ENCODE measurements at regions not wholly inside any gene's neighbourhood (a gene's known extent, or its start where the extent isn't known, plus 50 kb on each side); places are given as distances from the start of the nearest gene placed in this dataset.

DNA sequence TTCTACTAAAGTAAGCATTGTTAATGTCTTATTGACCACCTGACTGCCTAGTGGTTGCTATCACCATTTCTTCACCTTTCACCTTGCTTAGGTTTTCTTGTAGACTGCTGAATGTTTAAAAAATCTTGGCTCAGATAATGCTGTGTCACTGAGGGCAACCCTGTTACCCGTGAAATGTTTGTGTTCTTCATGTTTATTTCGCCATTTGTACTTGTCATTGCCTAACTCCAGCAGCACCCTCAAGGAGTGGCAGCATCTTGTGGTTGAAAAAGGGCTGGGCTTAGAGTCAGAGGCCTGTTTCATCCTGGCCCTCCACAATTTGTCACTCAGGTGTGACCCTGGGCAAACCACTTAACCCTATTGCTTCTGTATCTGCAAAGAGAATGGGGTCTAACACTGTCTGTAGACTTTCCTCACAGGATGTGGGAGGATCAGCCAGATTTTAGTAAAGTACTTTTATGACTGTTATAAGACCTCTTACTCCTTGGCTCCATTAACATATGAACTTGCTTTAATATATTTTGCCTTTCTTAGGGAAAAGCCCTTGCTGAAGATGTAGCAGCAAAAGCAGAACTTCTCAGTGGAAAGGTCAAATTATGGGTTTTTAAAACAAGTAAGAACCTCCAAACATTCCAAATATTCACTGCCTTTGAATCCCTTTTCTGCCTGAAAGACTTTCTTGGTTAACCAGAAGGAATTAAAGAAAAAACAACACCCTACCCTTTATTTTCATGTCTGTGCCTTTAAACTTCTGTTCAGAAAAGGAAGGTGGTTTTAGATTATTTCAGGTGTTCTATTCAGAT is 154.5 kb upstream of the C11orf87 start:
- no peak overlapping the region for H3K27ac ChIP-seq
- no peak overlapping the region for H3K4me2 ChIP-seq

GRCh38 chr11:109275931-109276330 is 146.1 kb upstream of the C11orf87 start:
- Histone ChIP-seq H3K9ac (no peak overlapping the region), H3K36me3 (ENCODE audit: insufficient read depth) (no peaks in the 10 kb centered on the region), H3K4me1 (ENCODE audit: low read depth, poor library complexity, severe bottlenecking) (no peaks in the 10 kb centered on the region), H4K20me1 (ENCODE audit: insufficient read depth) (no peaks in the 10 kb centered on the region), H3K4me2 (no peak overlapping the region), H3K27me3 (ENCODE audit: insufficient read depth, low read depth) (no peaks in the 10 kb centered on the region), H3K4me3 (IDR thresholded peaks at IDR 0.05; ENCODE audit: insufficient read depth, low read depth, low read length) (no peak overlapping the region), H3K79me2 (ENCODE audit: insufficient read depth, low read depth) (no peaks in the 10 kb centered on the region), H3K27ac (no peak overlapping the region), H2AFZ (ENCODE audit: low read depth) (no peak overlapping the region)
- TF ChIP-seq CTCF (conservative IDR thresholded peaks at IDR 0.05; ENCODE audit: low read depth, low read length): no peak

More for the DNA sequence above, 154.5 kb upstream of the C11orf87 start:
- H3K4me1 ChIP-seq (ENCODE audit: low read depth, poor library complexity, severe bottlenecking): no peaks in the 10 kb centered on the region
- no peak overlapping the region for H3K4me3 ChIP-seq (IDR thresholded peaks at IDR 0.05; ENCODE audit: insufficient read depth, low read depth, low read length)
- H3K36me3 ChIP-seq (ENCODE audit: insufficient read depth): no peaks in the 10 kb centered on the region
- H3K9ac ChIP-seq: no peak overlapping the region
- no peaks in the 10 kb centered on the region for H4K20me1 ChIP-seq (ENCODE audit: insufficient read depth)
- no peak for TF ChIP-seq CTCF (conservative IDR thresholded peaks at IDR 0.05; ENCODE audit: low read depth, low read length)
- H3K79me2 ChIP-seq (ENCODE audit: insufficient read depth, low read depth): no peaks in the 10 kb centered on the region
- H2AFZ ChIP-seq (ENCODE audit: low read depth): no peak overlapping the region
- no peaks in the 10 kb centered on the region for H3K27me3 ChIP-seq (ENCODE audit: insufficient read depth, low read depth)

- H3K27ac ChIP-seq: no peak overlapping the region
- no peaks in the 10 kb centered on the region for H4K20me1 ChIP-seq (ENCODE audit: insufficient read depth)
- TF ChIP-seq CTCF (conservative IDR thresholded peaks at IDR 0.05; ENCODE audit: low read depth, low read length): no peak
- no peaks in the 10 kb centered on the region for H3K36me3 ChIP-seq (ENCODE audit: insufficient read depth)
- H3K4me2 ChIP-seq: no peak overlapping the region
- no peak overlapping the region for H3K9ac ChIP-seq
- H3K4me1 ChIP-seq (ENCODE audit: low read depth, poor library complexity, severe bottlenecking): no peaks in the 10 kb centered on the region
- H3K4me3 ChIP-seq (IDR thresholded peaks at IDR 0.05; ENCODE audit: insufficient read depth, low read depth, low read length): no peak overlapping the region
- H2AFZ ChIP-seq (ENCODE audit: low read depth): no peak overlapping the region
- H3K79me2 ChIP-seq (ENCODE audit: insufficient read depth, low read depth): no peaks in the 10 kb centered on the region
- no peaks in the 10 kb centered on the region for H3K27me3 ChIP-seq (ENCODE audit: insufficient read depth, low read depth)
Observed at GRCh38 chr11:109285465-109285864, 136.5 kb upstream of the C11orf87 start.

GRCh38 chr11:109291553-109291952 is 130.4 kb upstream of the C11orf87 start:
- no peaks in the 10 kb centered on the region for H3K4me1 ChIP-seq (ENCODE audit: low read depth, poor library complexity, severe bottlenecking)
- no peak for TF ChIP-seq CTCF (conservative IDR thresholded peaks at IDR 0.05; ENCODE audit: low read depth, low read length)
- H4K20me1 ChIP-seq (ENCODE audit: insufficient read depth): no peaks in the 10 kb centered on the region

More at GRCh38 chr11:109291553-109291952, 130.4 kb upstream of the C11orf87 start:
- H3K36me3 ChIP-seq (ENCODE audit: insufficient read depth): no peaks in the 10 kb centered on the region
- H3K79me2 ChIP-seq (ENCODE audit: insufficient read depth, low read depth): no peaks in the 10 kb centered on the region
- no peak overlapping the region for H3K4me2 ChIP-seq
- H2AFZ ChIP-seq (ENCODE audit: low read depth): no peak overlapping the region
- no peaks in the 10 kb centered on the region for H3K27me3 ChIP-seq (ENCODE audit: insufficient read depth, low read depth)
- H3K27ac ChIP-seq: no peak overlapping the region
- H3K4me3 ChIP-seq (IDR thresholded peaks at IDR 0.05; ENCODE audit: insufficient read depth, low read depth, low read length): no peak overlapping the region
- H3K9ac ChIP-seq: no peak overlapping the region
